ENCODE measurements at regions not wholly inside any gene's neighbourhood (a gene's known extent, or its start where the extent isn't known, plus 50 kb on each side); places are given as distances from the start of the nearest gene placed in this dataset.

GRCh38 chr3:107978131-107979055 lies 112.4 kb downstream of the CD47 start:
- SMC1A ChIA-PET (ENCODE audit: uncharacterized antibody, unreplicated experiment): no interaction called here
- H3K4me2 ChIP-seq (ENCODE audit: control insufficient read depth, insufficient read depth): no peak overlapping the region
- H2AFZ ChIP-seq (ENCODE audit: control insufficient read depth, low read depth, low read length): no peak overlapping the region
- H3K27me3 ChIP-seq (replicated peaks in 1 of 2; ENCODE audit: control insufficient read depth in 2 of 2, insufficient read depth in 2 of 2, low read length in 1 of 2): no peaks in the 10 kb centered on the region
- no peaks in the 10 kb centered on the region for H3K79me2 ChIP-seq (ENCODE audit: control insufficient read depth, insufficient read depth, low read length)
- no peak for FAIRE-seq
- H3K36me3 ChIP-seq (ENCODE audit: control insufficient read depth in 2 of 2, insufficient read depth in 2 of 2, low read length in 1 of 2): no peaks in the 10 kb centered on the region
- peak in 1 of 2 experiments; percentile 31; a peak in 1 of 4 replicates for TF ChIP-seq BHLHE40 (IDR thresholded peaks at IDR 0.05; ENCODE audit: borderline replicate concordance in 1 of 2, low read depth in 2 of 2, low read length in 1 of 2)
- peak; percentile 42 for TF ChIP-seq IKZF1 (conservative IDR thresholded peaks at IDR 0.05)
- peak; percentile 40; the same call in 1 of the 2 replicates for TF ChIP-seq MTA2 (IDR thresholded peaks at IDR 0.05; ENCODE audit: low read depth)
- TF ChIP-seq IKZF2 (IDR thresholded peaks at IDR 0.05): peak; percentile 18 to 30; a peak in 1 of 4 replicates
- TF ChIP-seq ZNF622 (IDR thresholded peaks at IDR 0.05): no peak
- no peak for DNase-seq (ENCODE audit: low read depth, low spot score)
- no TSS peak for BruUV-seq (replicated peaks)
- intact Hi-C loops (cut with micrococcal nuclease; ENCODE audit: unreplicated experiment): no loop called here
- no peak overlapping the region for H3K9ac ChIP-seq (ENCODE audit: control insufficient read depth, insufficient read depth, low read length)
- H3K4me3 ChIP-seq: no peak overlapping the region
- no peaks in the 10 kb centered on the region for H4K20me1 ChIP-seq (ENCODE audit: control insufficient read depth, insufficient read depth)
- CTCF ChIA-PET: interaction anchor here (0.9 kb wide), 1 partner anchor 8 kb away, joined by 4 read pairs; no protein-coding TSS in a partner anchor
- RAD21 ChIA-PET (ENCODE audit: unreplicated experiment): interaction anchor here (0.6 to 0.7 kb wide), 2 partner anchors 37 to 861 kb away, joined by 3 read pairs; no protein-coding TSS in a partner anchor
- no peaks in the 10 kb centered on the region for H3K9me3 ChIP-seq (replicated peaks; ENCODE audit: control insufficient read depth, insufficient read depth, low read length)
- in situ Hi-C loops (cut with MboI): no loop called here
- H3K4me1 ChIP-seq (ENCODE audit: control insufficient read depth, insufficient read depth, low read length): no peaks in the 10 kb centered on the region
- POLR2A ChIA-PET: no interaction called here
- WGBS (ENCODE audit: insufficient coverage, insufficient replicate concordance, low lambda C conversion rate, missing lambda C conversion rate): 47% methylated on average over 6 of the region's 6 CpGs
- H3K27ac ChIP-seq (ENCODE audit: control insufficient read depth, insufficient read depth): no peak overlapping the region
- no peak; the same call in 1 of the 3 replicates for ATAC-seq

All from GM12878 (cell line).